ENCODE measurements at regions not wholly inside any gene's neighbourhood (a gene's known extent, or its start where the extent isn't known, plus 50 kb on each side); places are given as distances from the start of the nearest gene placed in this dataset.

- no peak for DNase-seq
- TF ChIP-seq GATA1 (IDR thresholded peaks at IDR 0.05; ENCODE audit: low read depth, low read length) (no peak), POLR2A (IDR thresholded peaks at IDR 0.05; ENCODE audit: low read length) (no peak)
These were observed 186.4 kb upstream of the ST6GAL2 start for GRCh38 chr2:107072150-107072940.

- TF ChIP-seq POLR2A (IDR thresholded peaks at IDR 0.05; ENCODE audit: low read length) = no peak
- no peak for TF ChIP-seq GATA1 (IDR thresholded peaks at IDR 0.05; ENCODE audit: low read depth, low read length)
- DNase-seq = no peak
These were observed 192.6 kb upstream of the ST6GAL2 start for GRCh38 chr2:107078584-107078983.

GRCh38 chr2:107086497-107086896 lies 200.5 kb upstream of the ST6GAL2 start:
- no peak for TF ChIP-seq POLR2A (IDR thresholded peaks at IDR 0.05; ENCODE audit: low read length)
- no peak for TF ChIP-seq GATA1 (IDR thresholded peaks at IDR 0.05; ENCODE audit: low read depth, low read length)

GRCh38 chr2:107088156-107088555 lies 202.2 kb upstream of the ST6GAL2 start:
- DNase-seq = no peak
- TF ChIP-seq GATA1 (IDR thresholded peaks at IDR 0.05; ENCODE audit: low read depth, low read length) (no peak), POLR2A (IDR thresholded peaks at IDR 0.05; ENCODE audit: low read length) (no peak)

More at GRCh38 chr2:107086497-107086896, 200.5 kb upstream of the ST6GAL2 start:
- no peak for DNase-seq

GRCh38 chr2:107091163-107091864 lies 205.3 kb upstream of the ST6GAL2 start:
- TF ChIP-seq GATA1 (IDR thresholded peaks at IDR 0.05; ENCODE audit: low read depth, low read length) (no peak), POLR2A (IDR thresholded peaks at IDR 0.05; ENCODE audit: low read length) (no peak)
- DNase-seq = no peak

- DNase-seq = no peak
- no peak for TF ChIP-seq POLR2A (IDR thresholded peaks at IDR 0.05; ENCODE audit: low read length)
- no peak for TF ChIP-seq GATA1 (IDR thresholded peaks at IDR 0.05; ENCODE audit: low read depth, low read length)
These were observed 207.5 kb upstream of the ST6GAL2 start for GRCh38 chr2:107093426-107093957.

GRCh38 chr2:107094450-107094986 lies 208.6 kb upstream of the ST6GAL2 start:
- no peak for DNase-seq
- TF ChIP-seq POLR2A (IDR thresholded peaks at IDR 0.05; ENCODE audit: low read length) (no peak), GATA1 (IDR thresholded peaks at IDR 0.05; ENCODE audit: low read depth, low read length) (no peak)

GRCh38 chr2:107102176-107102575 lies 216.2 kb upstream of the ST6GAL2 start:
- TF ChIP-seq GATA1 (IDR thresholded peaks at IDR 0.05; ENCODE audit: low read depth, low read length) = no peak
- TF ChIP-seq POLR2A (IDR thresholded peaks at IDR 0.05; ENCODE audit: low read length) = no peak

GRCh38 chr2:107107351-107107750 lies 221.4 kb upstream of the ST6GAL2 start:
- TF ChIP-seq GATA1 (IDR thresholded peaks at IDR 0.05; ENCODE audit: low read depth, low read length) (no peak), POLR2A (IDR thresholded peaks at IDR 0.05; ENCODE audit: low read length) (no peak)
- DNase-seq = no peak

More at GRCh38 chr2:107102176-107102575, 216.2 kb upstream of the ST6GAL2 start:
- DNase-seq = no peak

- no peak for DNase-seq
- TF ChIP-seq GATA1 (IDR thresholded peaks at IDR 0.05; ENCODE audit: low read depth, low read length) (no peak), POLR2A (IDR thresholded peaks at IDR 0.05; ENCODE audit: low read length) (no peak)
These were observed 222.6 kb upstream of the ST6GAL2 start for GRCh38 chr2:107108556-107108955.

GRCh38 chr2:107111623-107112022 lies 225.7 kb upstream of the ST6GAL2 start:
- DNase-seq = no peak
- TF ChIP-seq GATA1 (IDR thresholded peaks at IDR 0.05; ENCODE audit: low read depth, low read length) (no peak), POLR2A (IDR thresholded peaks at IDR 0.05; ENCODE audit: low read length) (no peak)

GRCh38 chr2:107112561-107112960 lies 226.6 kb upstream of the ST6GAL2 start:
- TF ChIP-seq POLR2A (IDR thresholded peaks at IDR 0.05; ENCODE audit: low read length) = no peak
- TF ChIP-seq GATA1 (IDR thresholded peaks at IDR 0.05; ENCODE audit: low read depth, low read length) = no peak

GRCh38 chr2:107128381-107128780 lies 242.4 kb upstream of the ST6GAL2 start:
- TF ChIP-seq POLR2A (IDR thresholded peaks at IDR 0.05; ENCODE audit: low read length) = no peak
- TF ChIP-seq GATA1 (IDR thresholded peaks at IDR 0.05; ENCODE audit: low read depth, low read length) = no peak
- DNase-seq = no peak

More at GRCh38 chr2:107112561-107112960, 226.6 kb upstream of the ST6GAL2 start:
- no peak for DNase-seq

GRCh38 chr2:107132070-107132469 lies 246.1 kb upstream of the ST6GAL2 start:
- DNase-seq = no peak
- TF ChIP-seq GATA1 (IDR thresholded peaks at IDR 0.05; ENCODE audit: low read depth, low read length) (no peak), POLR2A (IDR thresholded peaks at IDR 0.05; ENCODE audit: low read length) (no peak)

Data from erythroblast (primary cell).